ENCODE measurements at regions not wholly inside any gene's neighbourhood (a gene's known extent, or its start where the extent isn't known, plus 50 kb on each side); places are given as distances from the start of the nearest gene placed in this dataset.

GRCh38 chr5:42923710-42924109 lies 112.0 kb upstream of the SELENOP start:
- TF ChIP-seq TAF1 (IDR thresholded peaks at IDR 0.05; ENCODE audit: low read depth, low read length), result no peak
- no peak for TF ChIP-seq POLR2A (IDR thresholded peaks at IDR 0.05; ENCODE audit: low read depth, low read length)
- no peak for TF ChIP-seq POU2F2 (IDR thresholded peaks at IDR 0.05; ENCODE audit: low read depth, low read length)
- TF ChIP-seq POLR2AphosphoS5 (IDR thresholded peaks at IDR 0.05; ENCODE audit: low read depth, low read length), result no peak
- TF ChIP-seq SPI1 (IDR thresholded peaks at IDR 0.05; ENCODE audit: low read depth, low read length), result no peak
- no peak for TF ChIP-seq PAX5 (IDR thresholded peaks at IDR 0.05; ENCODE audit: insufficient read depth, low read length, severe bottlenecking)
